Mesodermal cell (in vitro differentiated cells): ENCODE measurements at regions not wholly inside any gene's neighbourhood (a gene's known extent, or its start where the extent isn't known, plus 50 kb on each side); places are given as distances from the start of the nearest gene placed in this dataset.
"Not testable (repeated sequence)": the region's sequence is repeated elsewhere in the genome, so short reads cannot be mapped to it uniquely, and the experiment has no call there.

Experiments
- H3K27ac ChIP-seq: 2 replicates; pipeline ENCODE4 v1.7.0; 2013; ENCODE audit warnings: mild to moderate bottlenecking, low read depth, low read length, moderate library complexity; ENCODE audit not compliant: severe bottlenecking
- H3K36me3 ChIP-seq: 2 replicates; pipeline ENCODE4 v1.7.1; 2013; ENCODE audit warnings: mild to moderate bottlenecking, low read length, moderate library complexity; ENCODE audit not compliant: control insufficient read depth, insufficient read depth
- H3K4me1 ChIP-seq: one replicate; pipeline ENCODE4 v1.7.1; 2013; ENCODE audit warnings: mild to moderate bottlenecking, low read length; ENCODE audit not compliant: insufficient read depth, control insufficient read depth, poor library complexity, severe bottlenecking
- H3K4me3 ChIP-seq: 2 replicates; pipeline ENCODE4 v1.7.0; 2013; ENCODE audit warnings: low read length, control low read depth, mild to moderate bottlenecking; ENCODE audit not compliant: insufficient read depth, poor library complexity, severe bottlenecking; ENCODE audit errors: extremely low read depth
- H3K9me3 ChIP-seq: 2 replicates; pipeline ENCODE4 v1.7.1; 2013; ENCODE audit warnings: mild to moderate bottlenecking, low read length, moderate library complexity; ENCODE audit not compliant: control insufficient read depth
- WGBS, 2 experiments: methylation state at CpG; one replicate each; pipeline ENCODE4 v1.1.5; 2013; ENCODE audit warnings: missing lambda C conversion rate in 2 of 2; ENCODE audit not compliant: insufficient coverage in 2 of 2; 5-methylcytosine and 5-hydroxymethylcytosine counted together

DNA sequence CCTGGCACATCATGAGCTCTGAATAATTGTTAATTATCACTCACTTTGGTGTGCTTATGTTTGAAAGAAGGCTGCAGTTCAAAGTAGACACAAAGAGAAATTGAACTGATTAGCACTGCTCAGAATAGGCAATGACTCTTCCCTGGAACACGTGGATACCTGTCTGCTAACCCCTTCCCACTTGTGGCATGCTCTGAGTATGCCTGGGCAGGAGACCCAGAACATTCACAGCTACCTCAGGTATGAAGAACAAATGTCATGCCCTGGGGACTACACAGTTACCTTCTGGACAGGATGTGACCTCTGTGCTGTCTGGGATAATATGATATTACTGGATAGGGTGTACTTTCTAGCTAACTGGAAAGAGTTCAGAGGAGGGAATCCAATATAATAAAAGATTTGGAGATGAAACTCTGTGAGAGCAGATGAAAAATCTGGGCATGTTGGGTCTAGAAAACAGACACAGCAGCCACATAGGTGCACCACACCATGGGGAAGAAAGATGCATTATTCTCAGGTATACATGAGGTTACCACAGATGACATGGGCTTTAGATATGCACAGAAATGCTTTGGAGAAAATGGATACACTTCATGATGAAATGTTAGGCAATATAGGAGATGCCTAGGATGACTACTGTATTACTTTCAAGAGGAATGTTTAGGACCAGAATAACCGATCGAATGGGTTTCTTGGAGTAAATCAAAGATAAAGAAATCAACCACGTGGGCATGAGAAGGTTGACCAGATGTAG, 324.2 kb upstream of the PREP start:
- WGBS, 2 experiments, result 87 to 97% methylated on average over 3 to 4 of the region's 4 CpGs
- Histone ChIP-seq H3K36me3 (no peaks in the 10 kb centered on the region), H3K27ac (no peak overlapping the region), H3K9me3 (no peaks in the 10 kb centered on the region), H3K4me1 (no peaks in the 10 kb centered on the region), H3K4me3 (no peak overlapping the region)

DNA sequence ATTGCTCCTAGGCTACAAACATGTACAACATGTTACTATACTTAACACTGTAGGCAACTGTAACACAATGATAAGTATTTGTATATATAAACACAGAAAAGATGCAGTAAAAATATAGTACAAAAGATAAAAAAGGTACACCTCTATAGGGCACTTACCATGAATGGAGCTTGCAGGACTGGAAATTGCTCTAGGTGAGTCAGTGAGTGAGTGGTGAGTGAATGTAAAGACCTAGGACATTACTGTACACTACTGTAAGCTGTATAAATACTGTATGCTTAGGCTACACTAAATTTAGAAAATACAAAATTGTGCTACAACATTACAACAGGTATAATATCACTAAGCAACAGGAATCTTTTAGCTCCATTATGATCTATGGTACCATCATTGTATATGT, 312.0 kb upstream of the PREP start:
- Histone ChIP-seq H3K9me3 (no peaks in the 10 kb centered on the region), H3K27ac (no peak overlapping the region), H3K36me3 (no peaks in the 10 kb centered on the region), H3K4me3 (no peak overlapping the region), H3K4me1 (no peaks in the 10 kb centered on the region)

DNA sequence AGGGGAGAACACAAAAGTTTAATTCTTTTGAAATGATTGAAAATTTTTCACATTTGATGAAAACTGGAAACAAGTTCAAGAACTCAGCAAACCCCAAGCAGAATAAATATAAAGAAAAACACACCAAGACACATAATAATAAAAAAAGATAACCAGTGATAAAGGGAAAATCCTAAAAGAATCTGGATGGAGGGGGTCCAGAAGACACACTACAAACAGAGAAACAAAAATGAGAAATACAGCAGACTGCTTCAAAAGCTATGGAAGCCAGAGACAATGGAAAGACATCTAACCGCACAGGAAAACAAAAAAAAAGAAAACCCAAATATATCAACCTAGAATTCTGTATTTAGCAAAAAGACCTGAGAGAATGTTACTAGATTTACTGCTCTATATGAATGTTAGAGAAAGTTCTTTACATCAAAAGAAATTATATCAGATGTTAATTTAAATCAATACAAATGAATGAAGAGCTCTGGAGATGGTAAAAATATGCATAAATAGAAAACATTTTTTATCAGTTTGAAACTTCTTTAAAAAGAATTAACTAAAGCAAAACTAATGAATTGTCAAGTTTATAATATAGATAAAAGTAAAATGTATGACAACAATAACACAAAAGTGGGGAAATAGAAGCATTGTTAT, 310.7 kb upstream of the PREP start:
- Histone ChIP-seq H3K27ac (no peak overlapping the region), H3K4me1 (no peaks in the 10 kb centered on the region), H3K36me3 (no peaks in the 10 kb centered on the region), H3K4me3 (no peak overlapping the region), H3K9me3 (no peaks in the 10 kb centered on the region)
- no CpG with 5 or more reads among the region's 1 CpG for WGBS, 2 experiments

DNA sequence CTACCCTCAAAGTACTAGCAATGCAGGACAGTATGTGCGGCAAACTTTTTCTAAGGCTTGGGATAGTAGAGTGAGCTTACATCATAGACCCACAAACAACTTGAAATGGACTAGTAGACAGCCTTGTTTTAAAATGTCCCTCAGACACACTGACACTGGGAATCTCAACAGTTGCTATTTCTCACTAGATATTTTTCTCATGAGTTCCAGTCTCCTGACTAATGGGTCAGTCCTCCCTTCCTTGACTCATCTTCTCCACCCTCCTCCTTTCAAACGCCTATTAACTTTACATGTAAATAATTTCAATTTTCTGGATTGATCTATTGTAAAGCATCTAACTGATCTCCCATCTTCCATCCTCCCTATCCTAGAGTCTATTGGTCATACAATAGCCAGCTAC, 308.3 kb upstream of the PREP start:
- Histone ChIP-seq H3K4me1 (no peaks in the 10 kb centered on the region), H3K27ac (no peak overlapping the region), H3K36me3 (no peaks in the 10 kb centered on the region), H3K9me3 (no peaks in the 10 kb centered on the region), H3K4me3 (no peak overlapping the region)
- 100% methylated on average over 1 of the region's 2 CpGs; no CpG with 5 or more reads in 1 of the 2 experiments for WGBS, 2 experiments

GRCh38 chr6:105705608-105706007, 302.7 kb upstream of the PREP start:
- Histone ChIP-seq H3K4me1 (no peaks in the 10 kb centered on the region), H3K36me3 (no peaks in the 10 kb centered on the region), H3K27ac (no peak overlapping the region), H3K9me3 (no peaks in the 10 kb centered on the region), H3K4me3 (no peak overlapping the region)
- 100% methylated on average over 1 of the region's 5 CpGs; no CpG with 5 or more reads in 1 of the 2 experiments for WGBS, 2 experiments

DNA sequence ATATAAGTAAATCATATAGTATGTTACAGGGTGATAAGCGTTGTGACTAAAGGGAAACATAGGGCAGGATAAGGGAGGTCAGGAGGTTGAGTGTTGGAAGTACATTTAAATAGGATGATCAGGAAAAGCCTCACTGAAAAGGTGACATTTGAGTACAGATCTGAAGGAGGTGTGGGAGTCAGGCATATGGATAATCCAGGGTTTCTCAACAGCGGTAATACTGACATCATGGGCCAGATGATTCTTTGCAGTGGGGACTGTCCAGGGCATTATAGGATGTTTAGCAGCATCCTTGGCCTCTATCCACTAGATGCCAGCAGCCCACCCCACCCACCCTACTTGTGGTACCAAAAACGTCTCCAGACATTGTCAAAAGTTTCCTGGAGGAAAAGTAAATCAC, 292.6 kb upstream of the PREP start:
- H3K4me1 ChIP-seq, result no peaks in the 10 kb centered on the region
- no peak overlapping the region for H3K4me3 ChIP-seq
- 86% methylated on average over 1 of the region's 3 CpGs; no CpG with 5 or more reads in 1 of the 2 experiments for WGBS, 2 experiments
- H3K36me3 ChIP-seq, result no peaks in the 10 kb centered on the region
- no peak overlapping the region for H3K27ac ChIP-seq
- no peaks in the 10 kb centered on the region for H3K9me3 ChIP-seq

DNA sequence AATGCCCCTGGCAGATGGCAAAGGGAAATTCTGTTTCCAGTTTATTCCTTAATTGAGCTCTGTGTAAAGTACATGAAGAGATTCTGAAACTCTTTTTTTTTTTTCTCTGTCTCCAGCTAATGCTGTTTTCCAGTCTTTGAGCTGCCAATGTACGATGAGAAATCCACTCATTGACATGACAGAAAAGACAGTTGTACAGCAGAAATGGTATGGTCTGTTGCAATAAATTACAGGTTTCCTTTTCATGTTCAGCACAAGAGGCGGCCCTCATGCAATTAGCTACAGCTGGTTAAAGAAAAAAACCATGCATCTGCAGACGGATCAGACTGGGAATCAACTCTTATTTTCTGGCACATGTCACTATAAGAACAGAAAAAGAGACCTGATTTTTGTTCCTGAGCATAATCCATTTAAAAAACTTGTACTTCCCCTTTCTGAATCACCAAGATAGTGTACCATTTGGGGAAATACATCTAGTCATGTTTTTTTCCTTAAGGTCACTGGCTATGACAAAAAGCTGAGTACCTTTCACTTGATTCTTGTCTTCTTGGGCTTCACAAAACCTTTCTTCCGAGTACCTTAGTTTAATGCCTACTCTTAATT, 289.8 kb upstream of the PREP start:
- Histone ChIP-seq H3K27ac (no peak overlapping the region), H3K36me3 (no peaks in the 10 kb centered on the region), H3K4me1 (no peaks in the 10 kb centered on the region), H3K4me3 (no peak overlapping the region), H3K9me3 (peaks cover 4% of the 10 kb centered on the region)
- WGBS, 2 experiments, result 94 to 100% methylated on average over 2 to 3 of the region's 4 CpGs

- no peaks in the 10 kb centered on the region for H3K4me1 ChIP-seq
- H3K27ac ChIP-seq, result peak overlapping the region; percentile 29
- 75 to 100% methylated on average over 1 of the region's 2 CpGs for WGBS, 2 experiments
- no peaks in the 10 kb centered on the region for H3K36me3 ChIP-seq
- H3K4me3 ChIP-seq, result no peak overlapping the region
- H3K9me3 ChIP-seq, result peaks cover 10% of the 10 kb centered on the region
These were observed 289.1 kb upstream of the PREP start for GRCh38 chr6:105691971-105692370.

GRCh38 chr6:105691081-105691480, 288.2 kb upstream of the PREP start:
- Histone ChIP-seq H3K36me3 (no peaks in the 10 kb centered on the region), H3K9me3 (peaks cover 19% of the 10 kb centered on the region), H3K4me3 (no peak overlapping the region), H3K27ac (no peak overlapping the region), H3K4me1 (no peaks in the 10 kb centered on the region)
- 100% methylated on average over 1 of the region's 3 CpGs; no CpG with 5 or more reads in 1 of the 2 experiments for WGBS, 2 experiments

DNA sequence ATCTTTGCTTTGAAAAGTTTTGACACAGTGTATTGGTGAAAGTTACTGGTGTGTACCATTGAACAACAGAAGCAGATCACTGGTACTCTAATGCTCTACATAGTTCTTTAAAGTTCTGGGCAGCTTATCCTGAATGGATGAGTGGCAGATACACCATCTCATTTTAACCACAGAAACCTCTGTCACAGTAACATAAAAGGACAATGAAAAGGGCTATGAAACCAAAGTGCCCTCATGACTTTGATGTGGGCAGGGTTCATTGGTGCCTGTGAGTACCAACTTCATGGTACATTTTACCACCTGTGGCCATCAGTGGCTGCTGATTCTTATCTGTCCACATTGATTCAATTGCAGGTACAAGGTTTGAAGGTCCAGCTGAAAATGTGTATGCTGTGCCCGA, 285.7 kb upstream of the PREP start:
- WGBS, 2 experiments, result no CpG with 5 or more reads among the region's 1 CpG
- Histone ChIP-seq H3K4me1 (no peaks in the 10 kb centered on the region), H3K9me3 (peaks cover 20% of the 10 kb centered on the region), H3K4me3 (no peak overlapping the region), H3K27ac (no peak overlapping the region), H3K36me3 (no peaks in the 10 kb centered on the region)

GRCh38 chr6:105686793-105687192, 283.9 kb upstream of the PREP start:
- not testable (repeated sequence) for H3K27ac ChIP-seq, H3K4me3 ChIP-seq, H3K4me1 ChIP-seq, H3K36me3 ChIP-seq
- peaks cover 20% of the 10 kb centered on the region for H3K9me3 ChIP-seq
- 89 to 100% methylated on average over 1 of the region's 1 CpG for WGBS, 2 experiments
